GM23338 (cell line): ENCODE measurements at regions not wholly inside any gene's neighbourhood (a gene's known extent, or its start where the extent isn't known, plus 50 kb on each side); places are given as distances from the start of the nearest gene placed in this dataset.

Experiments
- ATAC-seq: fragments of 200-7000 bp; cut with Tn5 transposase; 3 replicates; pipeline ENCODE4 v1.9.1; 2020
- DNase-seq: peaks from one replicate; pipeline ENCODE4 v3.0.0-alpha.2; 2015; ENCODE audit warnings: low spot score
- H2AFZ ChIP-seq: fragments of 200-600 bp; sonication (generic); 2 replicates; pipeline ENCODE4 v1.8.0; 2016; ENCODE audit warnings: antibody characterized with exemption, mild to moderate bottlenecking, moderate library complexity
- H3F3A ChIP-seq: fragments of 200-600 bp; sonication (generic); replicated peaks from 2 replicates; pipeline ENCODE4 v1.8.0; 2017; ENCODE audit warnings: antibody characterized with exemption, mixed run types, low read depth
- H3K27ac ChIP-seq: fragments of 200-600 bp; sonication (generic); 2 replicates; pipeline ENCODE4 v1.6.1; 2016; ENCODE audit warnings: low read depth
- H3K27me3 ChIP-seq: fragments of 200-600 bp; sonication (generic); 2 replicates; pipeline ENCODE4 v1.8.0; 2016; ENCODE audit warnings: mild to moderate bottlenecking, mixed run types, moderate library complexity; ENCODE audit not compliant: insufficient read depth
- H3K36me3 ChIP-seq: fragments of 200-600 bp; sonication (generic); 2 replicates; pipeline ENCODE4 v1.8.0; 2016; ENCODE audit warnings: mild to moderate bottlenecking; ENCODE audit not compliant: insufficient read depth
- H3K4me1 ChIP-seq: fragments of 200-600 bp; sonication (generic); 2 replicates; pipeline ENCODE4 v1.8.0; 2016; ENCODE audit warnings: mild to moderate bottlenecking, moderate library complexity; ENCODE audit not compliant: insufficient read depth
- H3K4me2 ChIP-seq: fragments of 200-600 bp; sonication (generic); 2 replicates; pipeline ENCODE4 v1.7.1; 2017; ENCODE audit warnings: mixed run types
- H3K4me3 ChIP-seq: fragments of 200-600 bp; sonication (generic); 2 replicates; pipeline ENCODE4 v1.6.1; 2016; ENCODE audit warnings: mixed run types
- H3K79me2 ChIP-seq: fragments of 200-600 bp; sonication (generic); replicated peaks from 2 replicates; pipeline ENCODE4 v1.8.0; 2017; ENCODE audit warnings: mild to moderate bottlenecking; ENCODE audit not compliant: insufficient read depth
- H3K9me2 ChIP-seq: fragments of 200-600 bp; sonication (generic); 2 replicates; pipeline ENCODE4 v1.8.0; 2017; ENCODE audit not compliant: insufficient read depth
- H4K20me1 ChIP-seq: fragments of 200-600 bp; sonication (generic); replicated peaks from 2 replicates; pipeline ENCODE4 v1.8.0; 2017; ENCODE audit warnings: mild to moderate bottlenecking; ENCODE audit not compliant: insufficient read depth
- H3K27ac Mint-ChIP-seq: 2 replicates; pipeline ENCODE4 v1.8.0; 2020; ENCODE audit warnings: inconsistent platforms, mild to moderate bottlenecking, moderate library complexity, mixed read lengths
- H3K27me3 Mint-ChIP-seq: 3 replicates; pipeline ENCODE4 v1.8.0; 2022; ENCODE audit warnings: low read depth, mild to moderate bottlenecking, moderate library complexity, mixed read lengths, inconsistent platforms; ENCODE audit not compliant: insufficient read depth, poor library complexity
- H3K36me3 Mint-ChIP-seq: 3 replicates; pipeline ENCODE4 v1.8.0; 2021; ENCODE audit warnings: low read depth, mild to moderate bottlenecking, inconsistent platforms, moderate library complexity, mixed read lengths
- H3K4me1 Mint-ChIP-seq: 3 replicates; pipeline ENCODE4 v1.8.0; 2020; ENCODE audit warnings: mild to moderate bottlenecking, inconsistent platforms, mixed read lengths
- H3K4me3 Mint-ChIP-seq: 3 replicates; pipeline ENCODE4 v1.8.0; 2021; ENCODE audit warnings: moderate library complexity, mild to moderate bottlenecking, inconsistent platforms, mixed read lengths
- H3K9me3 Mint-ChIP-seq: 3 replicates; pipeline ENCODE4 v1.8.0; 2020; ENCODE audit warnings: moderate library complexity, mild to moderate bottlenecking, inconsistent platforms, mixed read lengths
- CREB1 ChIP-seq: fragments of 250-450 bp; sonication (Bioruptor Pico); IDR thresholded peaks from 2 replicates; pipeline ENCODE4 v1.5.0; 2020; ENCODE audit warnings: low read depth, mild to moderate bottlenecking, moderate library complexity
- CTCF ChIP-seq, 2 experiments: fragments of 200-600 bp in 1 of 2; sonication (generic) in 1 of 2; conservative IDR thresholded peaks; 2 replicates each; pipeline versions ENCODE4 v1.5.1 to v1.6.1; 2016 to 2017; ENCODE audit warnings: antibody characterized with exemption in 2 of 2, low read depth in 2 of 2, mild to moderate bottlenecking in 2 of 2, moderate library complexity in 1 of 2
- ETS1 ChIP-seq: IDR thresholded peaks from 2 replicates; pipeline ENCODE4 v1.6.1; 2016; ENCODE audit warnings: antibody characterized with exemption
- EZH2 ChIP-seq: fragments of 200-600 bp; sonication (generic); IDR thresholded peaks from one replicate; pipeline ENCODE4 v1.8.0; 2017; ENCODE audit warnings: antibody characterized with exemption, mild to moderate bottlenecking, low read depth; ENCODE audit not compliant: unreplicated experiment
- EZH2phosphoT487 ChIP-seq: fragments of 200-600 bp; sonication (generic); IDR thresholded peaks from one replicate; pipeline ENCODE4 v1.8.1; 2018; ENCODE audit warnings: antibody characterized with exemption; ENCODE audit not compliant: unreplicated experiment
- JUNB ChIP-seq: IDR thresholded peaks from one replicate; pipeline ENCODE4 v1.6.1; 2016; ENCODE audit warnings: antibody characterized with exemption; ENCODE audit not compliant: unreplicated experiment
- NANOG ChIP-seq: IDR thresholded peaks from 2 replicates; pipeline ENCODE4 v1.6.1; 2016; ENCODE audit warnings: antibody characterized with exemption, borderline replicate concordance
- POLR2AphosphoS5 ChIP-seq: IDR thresholded peaks from 2 replicates; pipeline ENCODE4 v1.6.1; 2016; ENCODE audit warnings: antibody characterized with exemption, low read depth
- REST ChIP-seq: IDR thresholded peaks from one replicate; pipeline ENCODE4 v1.6.1; 2018; ENCODE audit warnings: antibody characterized with exemption; ENCODE audit not compliant: unreplicated experiment
- STAT1 ChIP-seq: IDR thresholded peaks from one replicate; pipeline ENCODE4 v1.6.1; 2016; ENCODE audit warnings: antibody characterized with exemption; ENCODE audit not compliant: unreplicated experiment
- ZNF114 ChIP-seq: fragments of 250-450 bp; sonication (Bioruptor Pico); IDR thresholded peaks from 2 replicates; pipeline ENCODE4 v1.5.0; 2020; ENCODE audit warnings: mild to moderate bottlenecking, moderate library complexity
- ZNF331 ChIP-seq: fragments of 250-450 bp; sonication (Bioruptor Pico); IDR thresholded peaks from 2 replicates; pipeline ENCODE4 v1.5.0; 2020; ENCODE audit warnings: low read depth, mild to moderate bottlenecking, moderate library complexity

GRCh38 chr14:29264865-29265264 is 498.3 kb downstream of the FOXG1 start:
- no peak for ATAC-seq
- Mint-ChIP-seq H3K27ac (no peak overlapping the region), H3K27me3 (peaks cover 1% of the 10 kb centered on the region), H3K36me3 (no peaks in the 10 kb centered on the region), H3K9me3 (no peaks in the 10 kb centered on the region), H3K4me1 (no peaks in the 10 kb centered on the region), H3K4me3 (no peak overlapping the region)
- H3K9me2 ChIP-seq = no peaks in the 10 kb centered on the region
- no peaks in the 10 kb centered on the region for H3K36me3 ChIP-seq
- TF ChIP-seq POLR2AphosphoS5 = no peak
- no peak for TF ChIP-seq EZH2phosphoT487
- no peak for TF ChIP-seq REST
- no peak for TF ChIP-seq STAT1
- TF ChIP-seq EZH2 = no peak
- no peak for TF ChIP-seq JUNB
- TF ChIP-seq ZNF331 (CRISPR knock-in tag) = no peak
- no peak for TF ChIP-seq CTCF (conservative IDR thresholded peaks at IDR 0.05; ENCODE audit: low read depth in 2 of 2)
- TF ChIP-seq ZNF114 (CRISPR knock-in tag) = no peak
- TF ChIP-seq ETS1 = no peak
- TF ChIP-seq CREB1 (CRISPR knock-in tag) = no peak
- H3K27ac ChIP-seq = no peak overlapping the region
- no peak overlapping the region for H3K4me3 ChIP-seq
- H3K79me2 ChIP-seq = no peaks in the 10 kb centered on the region
- no peaks in the 10 kb centered on the region for H3K4me1 ChIP-seq
- no peak overlapping the region for H3K4me2 ChIP-seq
- H3K27me3 ChIP-seq = no peaks in the 10 kb centered on the region
- DNase-seq = no peak
- no peaks in the 10 kb centered on the region for H3F3A ChIP-seq
- no peaks in the 10 kb centered on the region for H4K20me1 ChIP-seq
- H2AFZ ChIP-seq = no peak overlapping the region

- no peak overlapping the region for H3K4me3 ChIP-seq
- H4K20me1 ChIP-seq = no peaks in the 10 kb centered on the region
- H3K4me1 ChIP-seq = no peaks in the 10 kb centered on the region
- Mint-ChIP-seq H3K27ac (no peak overlapping the region), H3K27me3 (peaks cover 1% of the 10 kb centered on the region), H3K4me3 (no peak overlapping the region), H3K36me3 (no peaks in the 10 kb centered on the region), H3K4me1 (no peaks in the 10 kb centered on the region), H3K9me3 (no peaks in the 10 kb centered on the region)
- H3K36me3 ChIP-seq = no peaks in the 10 kb centered on the region
- H3F3A ChIP-seq = no peaks in the 10 kb centered on the region
- H3K9me2 ChIP-seq = no peaks in the 10 kb centered on the region
- H3K27me3 ChIP-seq = no peaks in the 10 kb centered on the region
- DNase-seq = no peak
- no peak overlapping the region for H3K4me2 ChIP-seq
- no peak overlapping the region for H3K27ac ChIP-seq
- H2AFZ ChIP-seq = no peak overlapping the region
- ATAC-seq = no peak
- H3K79me2 ChIP-seq = no peaks in the 10 kb centered on the region
- TF ChIP-seq EZH2phosphoT487 (no peak), EZH2 (no peak), JUNB (no peak), ZNF114 (CRISPR knock-in tag) (no peak), REST (no peak), POLR2AphosphoS5 (no peak), NANOG (no peak), ZNF331 (CRISPR knock-in tag) (no peak), CREB1 (CRISPR knock-in tag) (no peak)
Observed at GRCh38 chr14:29265852-29266251, 499.3 kb downstream of the FOXG1 start.
